A549 (cell line): ENCODE measurements at regions not wholly inside any gene's neighbourhood (a gene's known extent, or its start where the extent isn't known, plus 50 kb on each side); places are given as distances from the start of the nearest gene placed in this dataset.

ENCODE experiments used
- CBX2 ChIP-seq: fragments of 200-600 bp; sonication (generic); IDR thresholded peaks from 2 replicates; pipeline ENCODE4 v1.6.1; 2016; ENCODE audit warnings: low read depth, mild to moderate bottlenecking, borderline replicate concordance
- CEBPB ChIP-seq, 2 experiments: fragments of >200 bp in 1 of 2; sonication (Bioruptor Twin) in 1 of 2; formaldehyde crosslinking in 1 of 2; IDR thresholded peaks; 2 replicates each; pipeline ENCODE4 v1.6.1; 2012 to 2016
- CTCF ChIP-seq: fragments of >200 bp; sonication (Bioruptor Twin); formaldehyde crosslinking; IDR thresholded peaks from 3 replicates; pipeline ENCODE4 v1.5.1; 2016
- POLR2A ChIP-seq: IDR thresholded peaks from 2 replicates; pipeline ENCODE4 v1.6.1; 2012; ENCODE audit warnings: mild to moderate bottlenecking, low read length

- TF ChIP-seq CEBPB (IDR thresholded peaks at IDR 0.05) (no peak), CTCF (no peak), CBX2 (no peak), POLR2A (no peak)
Observed at GRCh38 chr7:42746214-42746613, 165.7 kb downstream of the C7orf25 start.
